ENCODE measurements at regions not wholly inside any gene's neighbourhood (a gene's known extent, or its start where the extent isn't known, plus 50 kb on each side); places are given as distances from the start of the nearest gene placed in this dataset.
A peak's percentile ranks its signal among the peaks of the same experiment; 100 is the strongest.

DNA sequence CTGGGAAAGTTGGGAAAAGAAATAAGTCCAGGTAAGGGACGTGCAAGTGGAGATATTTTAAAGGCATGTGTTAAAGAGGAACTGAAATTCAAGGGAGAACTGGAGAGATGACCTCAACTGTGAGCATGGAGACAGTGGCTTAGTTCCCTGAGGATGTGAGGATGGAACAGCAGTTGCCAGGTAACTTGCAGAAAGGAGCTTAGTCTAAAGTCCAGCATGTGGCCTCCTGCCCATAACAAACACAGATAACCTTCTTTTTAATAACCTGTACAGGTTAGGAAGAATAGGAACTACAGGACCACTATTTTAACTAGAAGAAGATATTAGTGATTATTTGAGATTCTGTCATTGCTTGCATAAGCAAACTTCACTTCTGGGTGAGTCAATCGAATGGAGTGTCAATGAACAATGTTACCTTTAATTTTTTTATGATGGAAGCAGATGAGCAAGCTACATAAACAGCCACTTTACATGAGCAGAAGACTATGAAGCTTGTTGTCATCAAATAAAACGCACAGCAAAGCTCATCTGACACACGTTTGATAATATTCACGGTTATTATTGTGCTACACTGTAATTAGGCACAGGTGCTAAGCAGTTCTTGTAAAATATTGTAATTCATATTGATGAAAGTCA is 291.7 kb upstream of the DDHD1 start:
- no peak for DNase-seq (ENCODE audit: extremely low spot score)
- ChIA-PET POLR2A (no interaction called here), CTCF (interaction anchor here (1.0 kb wide), 1 partner anchor 13 kb away, joined by 3 read pairs; no protein-coding TSS in a partner anchor)
- TF ChIP-seq, protein P1, sequence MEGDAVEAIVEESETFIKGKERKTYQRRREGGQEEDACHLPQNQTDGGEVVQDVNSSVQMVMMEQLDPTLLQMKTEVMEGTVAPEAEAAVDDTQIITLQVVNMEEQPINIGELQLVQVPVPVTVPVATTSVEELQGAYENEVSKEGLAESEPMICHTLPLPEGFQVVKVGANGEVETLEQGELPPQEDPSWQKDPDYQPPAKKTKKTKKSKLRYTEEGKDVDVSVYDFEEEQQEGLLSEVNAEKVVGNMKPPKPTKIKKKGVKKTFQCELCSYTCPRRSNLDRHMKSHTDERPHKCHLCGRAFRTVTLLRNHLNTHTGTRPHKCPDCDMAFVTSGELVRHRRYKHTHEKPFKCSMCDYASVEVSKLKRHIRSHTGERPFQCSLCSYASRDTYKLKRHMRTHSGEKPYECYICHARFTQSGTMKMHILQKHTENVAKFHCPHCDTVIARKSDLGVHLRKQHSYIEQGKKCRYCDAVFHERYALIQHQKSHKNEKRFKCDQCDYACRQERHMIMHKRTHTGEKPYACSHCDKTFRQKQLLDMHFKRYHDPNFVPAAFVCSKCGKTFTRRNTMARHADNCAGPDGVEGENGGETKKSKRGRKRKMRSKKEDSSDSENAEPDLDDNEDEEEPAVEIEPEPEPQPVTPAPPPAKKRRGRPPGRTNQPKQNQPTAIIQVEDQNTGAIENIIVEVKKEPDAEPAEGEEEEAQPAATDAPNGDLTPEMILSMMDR (IDR thresholded peaks at IDR 0.05; ENCODE audit: control extremely low read depth, extremely low read depth, low read depth, missing control alignments), result no peak

DNA sequence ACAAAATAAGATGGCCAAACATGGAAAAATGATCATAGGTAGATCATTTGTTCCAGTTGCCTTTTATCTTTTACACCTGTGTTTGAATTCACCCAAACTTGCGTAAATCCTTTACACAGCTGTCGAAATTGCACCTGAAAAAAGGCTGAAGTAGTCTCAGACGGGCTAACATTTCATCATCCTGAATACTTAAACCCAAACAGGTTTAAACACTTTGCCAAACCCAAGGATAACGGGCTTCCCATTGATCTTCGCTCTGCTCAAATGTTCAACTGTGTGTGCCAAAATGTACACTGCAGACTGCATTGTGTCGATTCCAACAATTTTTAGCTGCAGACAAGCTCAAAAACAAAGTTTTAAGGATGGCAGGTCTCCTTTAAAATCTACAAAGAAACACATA is 288.7 kb upstream of the DDHD1 start:
- TF ChIP-seq, protein P1 (IDR thresholded peaks at IDR 0.05; ENCODE audit: control extremely low read depth, extremely low read depth, low read depth, missing control alignments), result no peak
- ChIA-PET CTCF (interaction anchor here (1.7 kb wide), 1 partner anchor 10 kb away, joined by 6 read pairs; no protein-coding TSS in a partner anchor), POLR2A (no interaction called here)
- DNase-seq (ENCODE audit: extremely low spot score), result no peak

DNA sequence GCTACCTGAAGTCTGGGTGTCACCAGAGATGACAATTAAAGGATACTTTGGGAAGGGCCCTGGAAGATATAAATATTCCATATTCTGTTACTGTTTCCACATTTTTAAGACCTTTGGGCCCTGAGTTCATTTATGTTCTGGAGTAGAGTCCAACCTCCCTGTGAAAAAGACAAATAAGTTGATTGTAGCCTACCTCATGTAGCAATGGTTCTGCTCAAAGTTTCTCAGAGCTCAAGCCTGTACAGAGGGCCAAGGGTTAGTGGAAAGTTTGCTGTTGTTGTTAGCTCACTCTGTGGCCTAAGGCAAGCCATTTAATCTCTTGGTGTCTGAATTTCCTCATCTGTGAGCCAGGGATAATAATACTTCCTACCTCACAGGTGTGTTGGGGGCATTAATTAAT is 284.7 kb upstream of the DDHD1 start:
- no peak for DNase-seq (ENCODE audit: extremely low spot score)
- POLR2A ChIA-PET, result no interaction called here
- TF ChIP-seq, protein P1 (IDR thresholded peaks at IDR 0.05; ENCODE audit: control extremely low read depth, extremely low read depth, low read depth, missing control alignments), result no peak
- CTCF ChIA-PET, result no interaction called here

DNA sequence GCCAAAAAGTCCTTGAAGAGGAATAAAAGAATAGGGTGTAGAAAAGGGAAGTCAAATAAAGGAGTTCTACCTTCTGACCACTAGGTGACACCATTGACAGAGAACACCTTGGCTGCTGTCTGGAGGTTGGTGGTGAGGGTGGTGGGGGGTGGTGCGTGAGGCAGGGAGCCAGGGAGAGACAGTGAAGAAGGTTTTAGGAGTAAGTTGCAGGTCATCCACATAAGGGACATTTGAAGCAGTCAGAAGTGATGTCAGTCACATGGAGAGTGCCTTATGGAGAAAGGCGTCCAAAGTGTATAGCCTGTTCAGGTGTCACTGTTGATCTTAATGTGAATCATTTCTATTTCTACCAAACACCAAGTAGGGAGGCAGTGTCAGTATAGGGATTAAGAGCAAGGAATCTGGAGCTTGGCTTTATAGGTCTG is 279.3 kb upstream of the DDHD1 start:
- DNase-seq (ENCODE audit: extremely low spot score), result peak; percentile 60
- TF ChIP-seq, protein P1 (IDR thresholded peaks at IDR 0.05; ENCODE audit: control extremely low read depth, extremely low read depth, low read depth, missing control alignments), result peak; percentile 63
- CTCF ChIA-PET, result interaction anchor here (0.7 to 2.8 kb wide), 14 partner anchors 8 to 918 kb away, joined by 3 to 14 read pairs (median 3); no protein-coding TSS in a partner anchor
- POLR2A ChIA-PET, result no interaction called here

DNA sequence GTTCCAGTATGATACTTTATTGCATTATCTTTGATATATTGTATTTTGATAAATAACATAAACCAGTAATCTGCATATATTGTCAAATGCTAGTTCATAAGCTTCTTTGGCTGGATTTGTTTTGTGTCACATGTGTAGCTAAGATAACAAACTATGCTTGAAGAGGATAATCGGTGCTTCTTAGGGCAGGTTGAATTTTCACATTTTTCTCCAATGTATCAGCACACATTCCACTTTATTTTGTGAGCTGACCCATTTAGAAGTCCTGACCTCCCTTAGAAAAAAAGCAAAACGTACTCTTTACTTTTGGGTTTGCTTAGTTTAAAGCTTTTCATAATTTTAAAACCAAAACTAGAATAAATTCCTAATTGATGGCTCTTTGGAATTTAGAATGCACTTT is 277.7 kb upstream of the DDHD1 start:
- ChIA-PET POLR2A (no interaction called here), CTCF (interaction anchor here (0.9 to 2.8 kb wide), 12 partner anchors 12 to 918 kb away, joined by 3 to 14 read pairs (median 3); no protein-coding TSS in a partner anchor)
- DNase-seq (ENCODE audit: extremely low spot score), result no peak
- TF ChIP-seq, protein P1 (IDR thresholded peaks at IDR 0.05; ENCODE audit: control extremely low read depth, extremely low read depth, low read depth, missing control alignments), result no peak

DNA sequence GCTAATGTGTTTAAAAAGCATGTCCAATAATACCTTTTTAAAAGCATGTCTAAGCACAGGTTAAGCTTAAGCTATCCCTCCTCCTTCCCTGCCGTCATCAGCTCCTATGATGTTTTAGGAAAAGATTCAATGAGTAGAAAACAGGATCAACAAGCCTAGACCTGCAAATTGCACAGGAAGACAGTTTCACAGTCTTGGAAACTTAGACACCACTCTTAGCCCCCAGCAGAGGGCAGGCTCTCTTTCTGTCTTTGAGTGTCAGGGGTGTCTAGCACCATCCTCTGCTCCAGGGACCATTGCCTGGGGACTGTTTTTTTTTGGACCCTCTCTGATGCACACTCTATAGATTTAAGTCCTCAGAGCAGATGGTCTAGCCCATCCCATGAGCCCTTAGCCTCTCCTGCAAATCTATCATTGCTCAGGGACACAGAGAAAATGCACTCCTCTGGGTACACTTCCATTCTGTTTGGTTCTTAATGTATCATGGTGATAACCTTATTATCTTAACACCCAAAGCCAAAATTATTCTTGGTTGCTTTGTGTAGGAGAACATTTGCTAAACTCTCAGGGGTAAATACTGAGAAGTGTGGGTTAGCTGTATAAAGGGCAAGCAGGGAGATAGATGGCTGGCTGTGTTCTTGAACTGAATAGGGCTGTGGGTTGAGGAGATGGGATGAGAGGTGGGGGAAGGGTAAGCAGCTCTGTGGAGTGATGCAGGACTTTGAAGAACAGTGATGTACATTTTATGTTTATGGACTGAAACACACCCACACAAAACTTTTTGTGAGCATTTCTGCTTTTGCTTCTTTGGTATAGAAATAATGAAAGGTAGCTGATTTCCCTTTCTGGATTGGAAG is 259.9 kb upstream of the DDHD1 start:
- TF ChIP-seq, protein P1 (IDR thresholded peaks at IDR 0.05; ENCODE audit: control extremely low read depth, extremely low read depth, low read depth, missing control alignments), result peak; percentile 40
- DNase-seq (ENCODE audit: extremely low spot score), result no peak
- ChIA-PET CTCF (interaction anchor here (0.7 to 2.2 kb wide), 5 partner anchors 11 to 935 kb away, joined by 3 to 7 read pairs (median 4); no protein-coding TSS in a partner anchor), POLR2A (no interaction called here)

Data from GM10248 (cell line).